ENCODE measurements at regions not wholly inside any gene's neighbourhood (a gene's known extent, or its start where the extent isn't known, plus 50 kb on each side); places are given as distances from the start of the nearest gene placed in this dataset.

DNA sequence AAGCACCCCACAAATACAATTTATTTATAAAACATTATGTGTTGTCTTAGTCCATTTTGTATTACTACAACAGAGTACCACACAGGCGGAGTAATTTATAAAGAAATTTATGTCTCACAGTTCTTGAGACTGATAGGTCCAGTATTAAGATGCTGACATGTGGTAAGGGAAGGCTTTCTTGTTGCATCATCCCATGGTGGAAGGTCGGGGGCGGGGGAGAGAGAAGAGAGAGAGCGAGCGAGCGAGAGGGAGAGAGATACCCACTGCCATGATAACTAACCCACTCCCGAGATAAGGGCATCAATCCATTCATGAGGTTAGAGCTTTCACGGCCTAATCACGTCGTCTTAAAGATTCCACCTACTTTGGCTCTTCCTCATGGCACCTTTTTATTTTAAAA, 117.8 kb downstream of the KCNJ12 start:
- TF ChIP-seq SUZ12 (IDR thresholded peaks at IDR 0.05; ENCODE audit: low read length), result no peak
- TF ChIP-seq RXRA (IDR thresholded peaks at IDR 0.05; ENCODE audit: insufficient read depth, low read depth, low read length), result no peak
- TF ChIP-seq KDM5A (IDR thresholded peaks at IDR 0.05; ENCODE audit: low read length), result no peak
- no peak for TF ChIP-seq SIX5 (IDR thresholded peaks at IDR 0.05; ENCODE audit: low read depth, low read length)
- TF ChIP-seq, protein P1, sequence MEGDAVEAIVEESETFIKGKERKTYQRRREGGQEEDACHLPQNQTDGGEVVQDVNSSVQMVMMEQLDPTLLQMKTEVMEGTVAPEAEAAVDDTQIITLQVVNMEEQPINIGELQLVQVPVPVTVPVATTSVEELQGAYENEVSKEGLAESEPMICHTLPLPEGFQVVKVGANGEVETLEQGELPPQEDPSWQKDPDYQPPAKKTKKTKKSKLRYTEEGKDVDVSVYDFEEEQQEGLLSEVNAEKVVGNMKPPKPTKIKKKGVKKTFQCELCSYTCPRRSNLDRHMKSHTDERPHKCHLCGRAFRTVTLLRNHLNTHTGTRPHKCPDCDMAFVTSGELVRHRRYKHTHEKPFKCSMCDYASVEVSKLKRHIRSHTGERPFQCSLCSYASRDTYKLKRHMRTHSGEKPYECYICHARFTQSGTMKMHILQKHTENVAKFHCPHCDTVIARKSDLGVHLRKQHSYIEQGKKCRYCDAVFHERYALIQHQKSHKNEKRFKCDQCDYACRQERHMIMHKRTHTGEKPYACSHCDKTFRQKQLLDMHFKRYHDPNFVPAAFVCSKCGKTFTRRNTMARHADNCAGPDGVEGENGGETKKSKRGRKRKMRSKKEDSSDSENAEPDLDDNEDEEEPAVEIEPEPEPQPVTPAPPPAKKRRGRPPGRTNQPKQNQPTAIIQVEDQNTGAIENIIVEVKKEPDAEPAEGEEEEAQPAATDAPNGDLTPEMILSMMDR (IDR thresholded peaks at IDR 0.05; ENCODE audit: control extremely low read depth in 1 of 3, insufficient read depth in 1 of 3, low read depth in 1 of 3, low read length in 3 of 3), result no peak
